ENCODE measurements at regions not wholly inside any gene's neighbourhood (a gene's known extent, or its start where the extent isn't known, plus 50 kb on each side); places are given as distances from the start of the nearest gene placed in this dataset.

DNA sequence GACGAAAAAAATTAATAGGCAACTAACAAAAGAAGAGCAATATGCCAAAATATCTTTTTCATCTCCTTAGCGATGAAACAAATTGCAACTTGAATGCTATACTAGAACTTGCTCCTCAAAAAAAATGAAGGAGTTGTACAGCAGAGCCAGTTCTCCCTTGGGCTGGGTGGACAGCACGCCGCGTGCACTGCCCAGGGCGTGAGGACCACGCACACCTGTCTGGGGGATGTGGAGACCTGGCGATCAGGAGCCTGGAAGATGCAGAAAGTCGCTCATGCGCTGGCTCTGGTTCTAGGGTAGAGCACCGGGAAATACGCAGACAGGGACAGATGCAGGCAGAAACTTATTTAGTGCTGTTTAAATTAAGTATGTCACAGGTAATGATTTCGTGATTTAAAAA, 342.0 kb upstream of the IRX4 start:
- Histone ChIP-seq H3F3A (ENCODE audit: control insufficient read depth, insufficient read depth) (no peaks in the 10 kb centered on the region), H3K4me1 (ENCODE audit: control insufficient read depth, low read length) (no peaks in the 10 kb centered on the region)
- TF ChIP-seq EZH2phosphoT487 (IDR thresholded peaks at IDR 0.05; ENCODE audit: borderline replicate concordance, low read length) (no peak), CTCF (IDR thresholded peaks at IDR 0.05; ENCODE audit: low read depth, low read length, poor library complexity, severe bottlenecking) (no peak)

GRCh38 chr5:2223303-2223702, 340.6 kb upstream of the IRX4 start:
- Histone ChIP-seq H3K27ac (ENCODE audit: low read depth, low read length) (no peak overlapping the region), H3K9me2 (replicated peaks; ENCODE audit: control insufficient read depth, low read length) (no peaks in the 10 kb centered on the region), H3K9me3 (ENCODE audit: control insufficient read depth, insufficient read depth, low read length) (no peaks in the 10 kb centered on the region; the same call in 1 of the 2 replicates), H3K36me3 (ENCODE audit: control insufficient read depth, low read length) (no peaks in the 10 kb centered on the region), H4K20me1 (ENCODE audit: control insufficient read depth, insufficient read depth, low read depth, low read length) (no peaks in the 10 kb centered on the region), H3K79me2 (ENCODE audit: control insufficient read depth, low read length) (no peaks in the 10 kb centered on the region), H3F3A (ENCODE audit: control insufficient read depth, insufficient read depth) (no peaks in the 10 kb centered on the region), H3K4me2 (ENCODE audit: low read length) (no peak overlapping the region), H3K4me3 (ENCODE audit: low read length) (no peak overlapping the region), H3K4me1 (ENCODE audit: control insufficient read depth, low read length) (no peaks in the 10 kb centered on the region), H3K27me3 (ENCODE audit: control insufficient read depth, low read length) (no peaks in the 10 kb centered on the region)
- TF ChIP-seq CTCF (IDR thresholded peaks at IDR 0.05; ENCODE audit: low read depth, low read length, poor library complexity, severe bottlenecking) (no peak), EZH2phosphoT487 (IDR thresholded peaks at IDR 0.05; ENCODE audit: borderline replicate concordance, low read length) (no peak)

More for the DNA sequence above, 342.0 kb upstream of the IRX4 start:
- Histone ChIP-seq H3K79me2 (ENCODE audit: control insufficient read depth, low read length) (no peaks in the 10 kb centered on the region), H3K27me3 (ENCODE audit: control insufficient read depth, low read length) (no peaks in the 10 kb centered on the region), H3K4me3 (ENCODE audit: low read length) (no peak overlapping the region), H3K4me2 (ENCODE audit: low read length) (no peak overlapping the region), H3K36me3 (ENCODE audit: control insufficient read depth, low read length) (no peaks in the 10 kb centered on the region), H3K9me2 (replicated peaks; ENCODE audit: control insufficient read depth, low read length) (no peaks in the 10 kb centered on the region), H4K20me1 (ENCODE audit: control insufficient read depth, insufficient read depth, low read depth, low read length) (no peaks in the 10 kb centered on the region), H3K27ac (ENCODE audit: low read depth, low read length) (no peak overlapping the region), H3K9me3 (ENCODE audit: control insufficient read depth, insufficient read depth, low read length) (no peaks in the 10 kb centered on the region; the same call in 1 of the 2 replicates)

DNA sequence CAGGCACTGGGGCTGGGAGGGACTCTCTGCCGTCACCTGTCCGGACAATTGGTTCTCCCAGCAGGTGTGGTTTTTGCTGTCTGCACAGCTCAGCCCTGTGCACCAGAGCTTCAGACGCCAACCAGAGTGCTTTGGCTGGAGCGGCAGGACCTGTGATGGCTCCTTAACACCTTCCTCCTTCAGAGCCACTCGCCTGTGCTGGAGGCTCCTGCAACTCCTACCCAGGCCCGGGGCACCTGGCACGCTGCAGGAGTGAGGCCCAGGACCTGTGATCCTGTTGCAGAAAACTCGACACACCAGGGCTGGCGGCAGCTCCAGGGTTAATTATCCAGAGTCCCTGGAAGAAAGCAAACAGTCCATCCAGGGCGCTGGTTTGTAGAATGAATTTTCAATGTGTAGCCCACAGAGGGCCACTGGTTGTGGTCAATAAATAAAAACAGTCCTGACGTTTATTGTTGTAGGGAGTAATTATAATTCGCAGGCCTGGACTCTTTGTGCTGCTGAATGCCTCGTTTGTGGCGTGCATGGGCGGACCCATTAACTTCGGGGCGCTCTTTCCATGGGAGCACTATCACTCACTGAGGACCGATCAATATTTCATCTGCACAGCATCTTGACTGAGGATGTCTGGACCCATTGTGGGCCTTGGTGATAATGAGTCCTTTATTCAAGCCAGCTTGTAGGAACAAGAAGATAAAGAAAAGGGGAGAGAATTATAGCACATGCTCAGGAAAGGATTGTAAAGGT, 339.7 kb upstream of the IRX4 start:
- Histone ChIP-seq H3K27ac (ENCODE audit: low read depth, low read length) (no peak overlapping the region), H4K20me1 (ENCODE audit: control insufficient read depth, insufficient read depth, low read depth, low read length) (no peaks in the 10 kb centered on the region), H3K4me1 (ENCODE audit: control insufficient read depth, low read length) (no peaks in the 10 kb centered on the region), H3K79me2 (ENCODE audit: control insufficient read depth, low read length) (no peaks in the 10 kb centered on the region), H3K9me2 (replicated peaks; ENCODE audit: control insufficient read depth, low read length) (no peaks in the 10 kb centered on the region), H3K36me3 (ENCODE audit: control insufficient read depth, low read length) (no peaks in the 10 kb centered on the region), H3K4me2 (ENCODE audit: low read length) (no peak overlapping the region), H3F3A (ENCODE audit: control insufficient read depth, insufficient read depth) (no peaks in the 10 kb centered on the region), H3K4me3 (ENCODE audit: low read length) (no peak overlapping the region), H3K9me3 (ENCODE audit: control insufficient read depth, insufficient read depth, low read length) (no peaks in the 10 kb centered on the region; the same call in 1 of the 2 replicates), H3K27me3 (ENCODE audit: control insufficient read depth, low read length) (no peaks in the 10 kb centered on the region)
- no peak for TF ChIP-seq EZH2phosphoT487 (IDR thresholded peaks at IDR 0.05; ENCODE audit: borderline replicate concordance, low read length)
- TF ChIP-seq CTCF (IDR thresholded peaks at IDR 0.05; ENCODE audit: low read depth, low read length, poor library complexity, severe bottlenecking), result no peak

Measured in DOHH2 (cell line).